ENCODE measurements at regions not wholly inside any gene's neighbourhood (a gene's known extent, or its start where the extent isn't known, plus 50 kb on each side); places are given as distances from the start of the nearest gene placed in this dataset.

DNA sequence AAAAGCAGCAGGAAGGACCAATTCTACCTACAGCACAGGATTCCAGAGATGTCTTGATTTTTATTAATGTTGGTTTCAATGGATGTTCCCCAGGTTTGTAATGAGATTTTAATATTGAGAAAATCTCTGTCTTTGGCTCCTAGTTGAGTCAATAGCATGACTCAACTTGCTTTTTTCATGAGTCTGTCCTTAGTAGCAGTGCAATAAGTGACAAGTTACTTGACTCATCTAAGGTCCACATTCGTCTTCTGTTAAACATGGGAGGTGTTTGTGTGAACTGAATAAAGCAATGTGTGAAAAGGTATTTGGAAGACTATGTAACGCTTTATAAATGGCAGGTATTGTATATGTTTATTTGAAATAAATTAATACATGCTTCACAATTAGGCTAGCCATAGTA lies 645.0 kb upstream of the PTBP2 start:
- H3K9ac ChIP-seq (ENCODE audit: control insufficient read depth, extremely low read depth, insufficient read depth, low read length): no peak overlapping the region
- no peak overlapping the region for H3K27ac ChIP-seq (ENCODE audit: control insufficient read depth, insufficient read depth, low read length)
- H4K20me1 ChIP-seq (ENCODE audit: control insufficient read depth, extremely low read depth, insufficient read depth, low read length): no peaks in the 10 kb centered on the region
- no peaks in the 10 kb centered on the region for H3K36me3 ChIP-seq (ENCODE audit: control insufficient read depth in 2 of 2, extremely low read depth in 1 of 2, insufficient read depth in 2 of 2, low read length in 2 of 2)
- no peak overlapping the region for H2AFZ ChIP-seq (ENCODE audit: control insufficient read depth, low read length)
- no peaks in the 10 kb centered on the region for H3K27me3 ChIP-seq (ENCODE audit: control insufficient read depth, extremely low read depth, insufficient read depth, low read length)
- dilution Hi-C loops (cut with MboI; ENCODE audit: extremely low pct_ligation_motif_present, low sequenced_read_pairs): no loop called here
- no peak for FAIRE-seq
- H3K4me1 ChIP-seq (ENCODE audit: control insufficient read depth, extremely low read depth, insufficient read depth, low read length): peaks cover 10% of the 10 kb centered on the region
- H3K4me2 ChIP-seq (ENCODE audit: control insufficient read depth, extremely low read depth, insufficient read depth, low read depth, low read length): peak overlapping the region; percentile 24
- peak; percentile 4 for DNase-seq (ENCODE audit: low read depth, low spot score)
- TF ChIP-seq EZH2 (IDR thresholded peaks at IDR 0.05; ENCODE audit: low read length): no peak
- TF ChIP-seq, protein P1, sequence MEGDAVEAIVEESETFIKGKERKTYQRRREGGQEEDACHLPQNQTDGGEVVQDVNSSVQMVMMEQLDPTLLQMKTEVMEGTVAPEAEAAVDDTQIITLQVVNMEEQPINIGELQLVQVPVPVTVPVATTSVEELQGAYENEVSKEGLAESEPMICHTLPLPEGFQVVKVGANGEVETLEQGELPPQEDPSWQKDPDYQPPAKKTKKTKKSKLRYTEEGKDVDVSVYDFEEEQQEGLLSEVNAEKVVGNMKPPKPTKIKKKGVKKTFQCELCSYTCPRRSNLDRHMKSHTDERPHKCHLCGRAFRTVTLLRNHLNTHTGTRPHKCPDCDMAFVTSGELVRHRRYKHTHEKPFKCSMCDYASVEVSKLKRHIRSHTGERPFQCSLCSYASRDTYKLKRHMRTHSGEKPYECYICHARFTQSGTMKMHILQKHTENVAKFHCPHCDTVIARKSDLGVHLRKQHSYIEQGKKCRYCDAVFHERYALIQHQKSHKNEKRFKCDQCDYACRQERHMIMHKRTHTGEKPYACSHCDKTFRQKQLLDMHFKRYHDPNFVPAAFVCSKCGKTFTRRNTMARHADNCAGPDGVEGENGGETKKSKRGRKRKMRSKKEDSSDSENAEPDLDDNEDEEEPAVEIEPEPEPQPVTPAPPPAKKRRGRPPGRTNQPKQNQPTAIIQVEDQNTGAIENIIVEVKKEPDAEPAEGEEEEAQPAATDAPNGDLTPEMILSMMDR (optimal IDR thresholded peaks at IDR 0.05 in 1 of 3, IDR thresholded peaks at IDR 0.05 in 1 of 3, conservative IDR thresholded peaks at IDR 0.05 in 1 of 3; ENCODE audit: extremely low read depth in 1 of 3, insufficient read depth in 2 of 3, low read length in 3 of 3): no peak
- no peaks in the 10 kb centered on the region for H3K9me3 ChIP-seq (ENCODE audit: control insufficient read depth, low read depth, low read length)
- H3K4me3 ChIP-seq (ENCODE audit: control insufficient read depth in 2 of 3, extremely low read depth in 1 of 3, insufficient read depth in 2 of 3, low read depth in 1 of 3, low read length in 3 of 3): no peak overlapping the region
- no peaks in the 10 kb centered on the region for H3K9me1 ChIP-seq (ENCODE audit: control insufficient read depth, extremely low read depth, insufficient read depth, low read length)
- no peaks in the 10 kb centered on the region for H3K79me2 ChIP-seq (ENCODE audit: control insufficient read depth, insufficient read depth, low read length)

DNA sequence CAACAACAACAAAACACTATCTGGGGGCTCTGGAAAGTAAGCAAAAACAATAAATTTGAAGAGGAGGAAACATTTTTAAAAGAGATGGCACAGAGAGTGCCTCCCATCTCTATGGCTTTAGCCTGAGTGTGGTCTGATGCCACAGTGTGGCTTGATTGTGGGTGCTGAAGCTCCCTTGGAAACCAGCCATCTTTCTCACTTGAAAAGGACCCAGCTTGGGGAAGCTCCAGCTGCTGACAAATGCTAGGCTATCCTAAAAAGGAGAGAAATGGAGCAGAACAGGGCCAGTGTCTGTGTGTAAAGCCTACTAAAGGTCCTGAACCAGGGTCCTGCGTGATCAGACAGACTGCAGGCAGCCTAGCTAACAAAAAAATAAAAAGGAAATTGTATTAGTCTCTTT lies 642.0 kb upstream of the PTBP2 start:
- H3K36me3 ChIP-seq (ENCODE audit: control insufficient read depth in 2 of 2, extremely low read depth in 1 of 2, insufficient read depth in 2 of 2, low read length in 2 of 2): no peaks in the 10 kb centered on the region
- TF ChIP-seq, protein P1 (optimal IDR thresholded peaks at IDR 0.05 in 1 of 3, IDR thresholded peaks at IDR 0.05 in 1 of 3, conservative IDR thresholded peaks at IDR 0.05 in 1 of 3; ENCODE audit: extremely low read depth in 1 of 3, insufficient read depth in 2 of 3, low read length in 3 of 3): no peak
- no peak for TF ChIP-seq EZH2 (IDR thresholded peaks at IDR 0.05; ENCODE audit: low read length)
- no peak for FAIRE-seq
- DNase-seq (ENCODE audit: low read depth, low spot score): no peak
- H3K9me3 ChIP-seq (ENCODE audit: control insufficient read depth, low read depth, low read length): no peaks in the 10 kb centered on the region
- H3K4me3 ChIP-seq (ENCODE audit: control insufficient read depth in 2 of 3, extremely low read depth in 1 of 3, insufficient read depth in 2 of 3, low read depth in 1 of 3, low read length in 3 of 3): no peak overlapping the region
- H2AFZ ChIP-seq (ENCODE audit: control insufficient read depth, low read length): no peak overlapping the region
- no peak overlapping the region for H3K27ac ChIP-seq (ENCODE audit: control insufficient read depth, insufficient read depth, low read length)
- H3K4me1 ChIP-seq (ENCODE audit: control insufficient read depth, extremely low read depth, insufficient read depth, low read length): peaks cover 10% of the 10 kb centered on the region
- no peaks in the 10 kb centered on the region for H3K9me1 ChIP-seq (ENCODE audit: control insufficient read depth, extremely low read depth, insufficient read depth, low read length)
- H3K27me3 ChIP-seq (ENCODE audit: control insufficient read depth, extremely low read depth, insufficient read depth, low read length): no peaks in the 10 kb centered on the region
- dilution Hi-C loops (cut with MboI; ENCODE audit: extremely low pct_ligation_motif_present, low sequenced_read_pairs): no loop called here
- H3K79me2 ChIP-seq (ENCODE audit: control insufficient read depth, insufficient read depth, low read length): no peaks in the 10 kb centered on the region
- no peak overlapping the region for H3K9ac ChIP-seq (ENCODE audit: control insufficient read depth, extremely low read depth, insufficient read depth, low read length)
- H3K4me2 ChIP-seq (ENCODE audit: control insufficient read depth, extremely low read depth, insufficient read depth, low read depth, low read length): no peak overlapping the region
- no peaks in the 10 kb centered on the region for H4K20me1 ChIP-seq (ENCODE audit: control insufficient read depth, extremely low read depth, insufficient read depth, low read length)

All from keratinocyte (primary cell).